NCI-H2227 treated with DMSO at 0.1 percent for 48 hours (cell line): ENCODE measurements at regions not wholly inside any gene's neighbourhood (a gene's known extent, or its start where the extent isn't known, plus 50 kb on each side); places are given as distances from the start of the nearest gene placed in this dataset.
"Not testable (repeated sequence)": the region's sequence is repeated elsewhere in the genome, so short reads cannot be mapped to it uniquely, and the experiment has no call there.

ENCODE experiments used
- DNase-seq: peaks from one replicate; lab custom pipeline; 2025; lab: John Stamatoyannopoulos, UW

- DNase-seq = peak; percentile 79
Observed at GRCh38 chr3:181265750-181266333, 276.3 kb upstream of the DNAJC19 start.

GRCh38 chr3:181264486-181264885 lies 274.9 kb upstream of the DNAJC19 start:
- no peak for DNase-seq

GRCh38 chr3:181253796-181254195 lies 264.3 kb upstream of the DNAJC19 start:
- DNase-seq = no peak

GRCh38 chr3:181252631-181253030 lies 263.1 kb upstream of the DNAJC19 start:
- DNase-seq = peak; percentile 99

- DNase-seq = peak; percentile 97
Observed at GRCh38 chr3:181250714-181251113, 261.2 kb upstream of the DNAJC19 start.

GRCh38 chr3:181239441-181239840 lies 249.9 kb upstream of the DNAJC19 start:
- peak; percentile 98 for DNase-seq

- DNase-seq = no peak
Observed at GRCh38 chr3:181230258-181230657, 240.7 kb upstream of the DNAJC19 start.

- no peak for DNase-seq
Observed at GRCh38 chr3:181213347-181213746, 223.8 kb upstream of the DNAJC19 start.

- no peak for DNase-seq
Observed at GRCh38 chr3:181212271-181212670, 222.7 kb upstream of the DNAJC19 start.

- no peak for DNase-seq
Observed at GRCh38 chr3:181210275-181210674, 220.7 kb upstream of the DNAJC19 start.

GRCh38 chr3:181189556-181189955 lies 200.0 kb upstream of the DNAJC19 start:
- no peak for DNase-seq

- DNase-seq = no peak
Observed at GRCh38 chr3:181183764-181184163, 194.2 kb upstream of the DNAJC19 start.

- DNase-seq = not testable (repeated sequence)
Observed at GRCh38 chr3:181183057-181183456, 193.5 kb upstream of the DNAJC19 start.

GRCh38 chr3:181178991-181179390 lies 189.5 kb upstream of the DNAJC19 start:
- no peak for DNase-seq

GRCh38 chr3:181176601-181177000 lies 187.1 kb upstream of the DNAJC19 start:
- peak; percentile 91 for DNase-seq

GRCh38 chr3:181174676-181175233 lies 185.2 kb upstream of the DNAJC19 start:
- DNase-seq = peak; percentile 95

GRCh38 chr3:181174022-181174421 lies 184.5 kb upstream of the DNAJC19 start:
- peak; percentile 100 for DNase-seq

- DNase-seq = no peak
Observed at GRCh38 chr3:181173227-181173626, 183.7 kb upstream of the DNAJC19 start.

- DNase-seq = no peak
Observed at GRCh38 chr3:181134873-181135272, 145.3 kb upstream of the DNAJC19 start.

GRCh38 chr3:181133832-181134231 lies 144.3 kb upstream of the DNAJC19 start:
- DNase-seq = no peak

- DNase-seq = peak; percentile 52
Observed at GRCh38 chr3:181105646-181106045, 116.1 kb upstream of the DNAJC19 start.

- peak; percentile 56 for DNase-seq
Observed at GRCh38 chr3:181103605-181104004, 114.1 kb upstream of the DNAJC19 start.

GRCh38 chr3:181086011-181086410 lies 96.5 kb upstream of the DNAJC19 start:
- no peak for DNase-seq

- DNase-seq = no peak
Observed at GRCh38 chr3:181081930-181082329, 92.4 kb upstream of the DNAJC19 start.
